Left lung (tissue), 4 donors: ENCODE measurements at regions not wholly inside any gene's neighbourhood (a gene's known extent, or its start where the extent isn't known, plus 50 kb on each side); places are given as distances from the start of the nearest gene placed in this dataset.

ENCODE experiments used
- ATAC-seq: fragments of 200-7000 bp; cut with Tn5 transposase; one replicate; pipeline ENCODE4 v1.9.1; 2020; ENCODE audit warnings: moderate library complexity
- DNase-seq, 4 donors: peaks; one replicate each; pipeline ENCODE4 v3.0.0-alpha.2; 2013 to 2020
- H3K27ac ChIP-seq, 2 donors: fragments of 200-600 bp; sonication (generic) in 1 of 2; one replicate each; pipeline versions ENCODE4 v1.5.0 to v1.8.0; 2020 to 2021
- H3K27me3 ChIP-seq, 2 donors: fragments of 200-600 bp; sonication (generic) in 1 of 2; one replicate each; pipeline versions ENCODE4 v1.5.0 to v1.8.0; 2020 to 2021
- H3K36me3 ChIP-seq, 2 donors: fragments of 200-600 bp; sonication (generic) in 1 of 2; one replicate each; pipeline versions ENCODE4 v1.5.0 to v1.8.0; 2020 to 2021
- H3K4me1 ChIP-seq, 2 donors: fragments of 200-600 bp; one replicate each; pipeline ENCODE4 v1.8.0; 2021
- H3K4me3 ChIP-seq, 2 donors: fragments of 200-600 bp; sonication (generic) in 1 of 2; one replicate each; pipeline versions ENCODE4 v1.5.0 to v1.8.0; 2020 to 2021; ENCODE audit warnings: mild to moderate bottlenecking in 1 of 2
- H3K9me3 ChIP-seq, 2 donors: fragments of 200-600 bp; sonication (generic) in 1 of 2; one replicate each; pipeline versions ENCODE4 v1.5.0 to v1.8.0; 2020 to 2021
- CTCF ChIP-seq, 2 donors: fragments of 200-600 bp; sonication (generic) in 1 of 2; IDR thresholded peaks; one replicate each; pipeline versions ENCODE4 v1.5.0 to v1.8.0; 2021; ENCODE audit warnings: antibody characterized with exemption in 2 of 2
- intact Hi-C, 2 donors: fragments of 100-400 bp; cut with DNase I; formaldehyde crosslinking; loops; one replicate each; pipeline versions ENCODE4 v1.11.2 to v1.14.2; 2022
- donor health status: DM: no; HTN: yes; CAD: no.
- donor health status: DM: no; HTN: no; CAD: no.

GRCh38 chr10:88207121-88207546 is 343.7 kb downstream of the PTEN start:
- no peak for DNase-seq
- no peaks in the 10 kb centered on the region for H3K27me3 ChIP-seq
- no peaks in the 10 kb centered on the region for H3K36me3 ChIP-seq
- intact Hi-C loops, result no loop called here
- no peak for TF ChIP-seq CTCF (IDR thresholded peaks at IDR 0.05)
- H3K27ac ChIP-seq, result no peak overlapping the region
- ATAC-seq, result no peak
- no peaks in the 10 kb centered on the region for H3K9me3 ChIP-seq
- H3K4me3 ChIP-seq, result no peak overlapping the region
- no peaks in the 10 kb centered on the region for H3K4me1 ChIP-seq

- no peak overlapping the region for H3K4me3 ChIP-seq
- H3K36me3 ChIP-seq, result no peaks in the 10 kb centered on the region
- no peak for TF ChIP-seq CTCF (IDR thresholded peaks at IDR 0.05)
- ATAC-seq, result no peak
- intact Hi-C loops, result no loop called here
- H3K27ac ChIP-seq, result no peak overlapping the region
- no peaks in the 10 kb centered on the region for H3K4me1 ChIP-seq
- H3K9me3 ChIP-seq, result no peaks in the 10 kb centered on the region
- H3K27me3 ChIP-seq, result no peaks in the 10 kb centered on the region
- DNase-seq, result no peak
Observed at GRCh38 chr10:88209231-88209630, 345.8 kb downstream of the PTEN start.

- no peak for DNase-seq
- ATAC-seq, result peak; percentile 62
- Histone ChIP-seq H3K27me3 (no peaks in the 10 kb centered on the region), H3K9me3 (no peaks in the 10 kb centered on the region), H3K36me3 (no peaks in the 10 kb centered on the region), H3K27ac (no peak overlapping the region), H3K4me3 (no peak overlapping the region), H3K4me1 (no peaks in the 10 kb centered on the region)
- intact Hi-C loops, result no loop called here
- no peak for TF ChIP-seq CTCF (IDR thresholded peaks at IDR 0.05)
Observed at GRCh38 chr10:88209837-88210561, 346.6 kb downstream of the PTEN start.

- no peak for ATAC-seq
- no peaks in the 10 kb centered on the region for H3K36me3 ChIP-seq
- H3K27ac ChIP-seq, result no peak overlapping the region
- no peak overlapping the region for H3K4me3 ChIP-seq
- H3K27me3 ChIP-seq, result no peaks in the 10 kb centered on the region
- no peak for TF ChIP-seq CTCF (IDR thresholded peaks at IDR 0.05)
- no peaks in the 10 kb centered on the region for H3K9me3 ChIP-seq
- intact Hi-C loops, result no loop called here
- no peaks in the 10 kb centered on the region for H3K4me1 ChIP-seq
- DNase-seq, result no peak
Observed at GRCh38 chr10:88211230-88211629, 347.8 kb downstream of the PTEN start.

- DNase-seq (no peak), ATAC-seq (no peak)
- Histone ChIP-seq H3K9me3 (no peaks in the 10 kb centered on the region), H3K4me1 (no peaks in the 10 kb centered on the region), H3K36me3 (no peaks in the 10 kb centered on the region), H3K27ac (no peak overlapping the region), H3K4me3 (no peak overlapping the region), H3K27me3 (no peaks in the 10 kb centered on the region)
- no peak for TF ChIP-seq CTCF (IDR thresholded peaks at IDR 0.05)
- intact Hi-C loops, result no loop called here
Observed at GRCh38 chr10:88212069-88212468, 348.6 kb downstream of the PTEN start.
